SK-N-SH (cell line): ENCODE measurements at regions not wholly inside any gene's neighbourhood (a gene's known extent, or its start where the extent isn't known, plus 50 kb on each side); places are given as distances from the start of the nearest gene placed in this dataset.

Experiments used
- CTCF ChIA-PET: fragments of 300-600, 350-600 bp; formaldehyde crosslinking; extraction: SDS; loops from one replicate; lab custom pipeline; 2021; lab: Yijun Ruan, JAX
- POLR2A ChIA-PET: fragments of 350-600 bp; sonication (Branson Sonifier 250); formaldehyde crosslinking; extraction: SDS; loops from one replicate; lab custom pipeline; 2020; ENCODE audit warnings: antibody characterized with exemption, inconsistent platforms; lab: Yijun Ruan, JAX
- DNase-seq: peaks from one replicate; pipeline ENCODE4 v3.0.0; 2012
- H2AFZ ChIP-seq: fragments of 200-600 bp; sonication (generic); 2 replicates; pipeline ENCODE4 v1.8.1; 2016; ENCODE audit warnings: antibody characterized with exemption, mild to moderate bottlenecking, low read depth
- H3F3A ChIP-seq: fragments of 200-600 bp; sonication (generic); replicated peaks from 2 replicates; pipeline ENCODE3; 2016; ENCODE audit warnings: antibody characterized with exemption, mild to moderate bottlenecking; ENCODE audit not compliant: insufficient read depth
- H3K27ac ChIP-seq, 2 experiments: fragments of 200-500 bp in 1 of 2; fragments of 200-600 bp in 1 of 2; sonication (Bioruptor generic) in 1 of 2; sonication (generic), shearing (Covaris generic) in 1 of 2; 2 replicates each; pipeline versions ENCODE4 v1.5.1 to v1.6.1; 2014 to 2016; ENCODE audit warnings: low read depth in 2 of 2, inconsistent platforms in 1 of 2, low read length in 1 of 2, mild to moderate bottlenecking in 1 of 2, mixed read lengths in 1 of 2
- H3K27me3 ChIP-seq: fragments of 200-600 bp; sonication (generic), shearing (Covaris generic); 2 replicates; pipeline ENCODE4 v1.6.1; 2016; ENCODE audit warnings: mixed run types; ENCODE audit not compliant: insufficient read depth
- H3K36me3 ChIP-seq, 2 experiments: fragments of 200-500 bp in 1 of 2; fragments of 200-600 bp in 1 of 2; sonication (Bioruptor generic) in 1 of 2; sonication (generic) in 1 of 2; replicated peaks in 1 of 2; 2 replicates each; pipeline versions ENCODE3 to v1.5.1; 2014 to 2016; ENCODE audit warnings: low read length in 1 of 2, mild to moderate bottlenecking in 1 of 2; ENCODE audit not compliant: insufficient read depth in 2 of 2, control insufficient read depth in 1 of 2
- H3K4me1 ChIP-seq, 2 experiments: fragments of 200-500 bp in 1 of 2; fragments of 200-600 bp in 1 of 2; sonication (Bioruptor generic) in 1 of 2; sonication (generic), shearing (Covaris generic) in 1 of 2; 2 replicates each; pipeline versions ENCODE4 v1.5.1 to v1.6.1; 2014 to 2016; ENCODE audit warnings: low read depth in 1 of 2, low read length in 1 of 2, mixed run types in 1 of 2; ENCODE audit not compliant: insufficient read depth in 2 of 2, control insufficient read depth in 1 of 2
- H3K4me2 ChIP-seq: fragments of 200-600 bp; sonication (generic), shearing (Covaris generic); 2 replicates; pipeline ENCODE4 v1.6.1; 2017; ENCODE audit warnings: mixed run types
- H3K4me3 ChIP-seq, 2 experiments: fragments of 200-500 bp in 1 of 2; fragments of 200-600 bp in 1 of 2; sonication (Bioruptor generic) in 1 of 2; sonication (generic), shearing (Covaris generic) in 1 of 2; 2 replicates each; pipeline versions ENCODE4 v1.5.1 to v1.8.1; 2014 to 2016; ENCODE audit warnings: low read depth in 2 of 2, inconsistent platforms in 1 of 2, low read length in 1 of 2, mild to moderate bottlenecking in 1 of 2, mixed read lengths in 1 of 2, moderate library complexity in 1 of 2
- H3K79me2 ChIP-seq: fragments of 200-600 bp; sonication (generic); 2 replicates; pipeline ENCODE4 v1.8.1; 2017; ENCODE audit warnings: mild to moderate bottlenecking; ENCODE audit not compliant: insufficient read depth
- H3K9ac ChIP-seq: fragments of 200-600 bp; sonication (generic); 2 replicates; pipeline ENCODE4 v1.6.1; 2017; ENCODE audit warnings: mixed run types
- H3K9me2 ChIP-seq: fragments of 200-600 bp; sonication (generic); 2 replicates; pipeline ENCODE4 v1.6.1; 2017; ENCODE audit warnings: mixed run types
- H3K9me3 ChIP-seq: fragments of 200-600 bp; sonication (generic); 2 replicates; pipeline ENCODE4 v1.6.1; 2017; ENCODE audit warnings: mixed run types, mild to moderate bottlenecking, moderate library complexity
- H4K20me1 ChIP-seq: fragments of 200-600 bp; sonication (generic); 2 replicates; pipeline ENCODE4 v1.6.1; 2017; ENCODE audit warnings: mild to moderate bottlenecking, mixed run types; ENCODE audit not compliant: insufficient read depth
- CTCF ChIP-seq: fragments of 200-600 bp; sonication (generic); IDR thresholded peaks from 2 replicates; pipeline ENCODE4 v1.6.1; 2017; ENCODE audit warnings: antibody characterized with exemption, mild to moderate bottlenecking, moderate library complexity
- EZH2phosphoT487 ChIP-seq: fragments of 200-600 bp; sonication (generic); IDR thresholded peaks from 2 replicates; pipeline ENCODE4 v1.6.1; 2017; ENCODE audit warnings: low read depth, mixed run types, mild to moderate bottlenecking, antibody characterized with exemption, moderate library complexity, borderline replicate concordance
- FOXM1 ChIP-seq: IDR thresholded peaks from 2 replicates; pipeline ENCODE4 v1.4.0; 2012; ENCODE audit warnings: low read depth, mild to moderate bottlenecking
- GABPA ChIP-seq: IDR thresholded peaks from 2 replicates; pipeline ENCODE4 v1.4.0; 2012; ENCODE audit warnings: low read depth, mild to moderate bottlenecking
- GATA2 ChIP-seq: sonication (generic); formaldehyde crosslinking; IDR thresholded peaks from 2 replicates; pipeline ENCODE4 v1.5.0; 2020; ENCODE audit warnings: mild to moderate bottlenecking, missing genetic modification reagents
- JUND ChIP-seq: IDR thresholded peaks from 2 replicates; pipeline ENCODE4 v1.4.0; 2012
- MAX ChIP-seq: IDR thresholded peaks from 2 replicates; pipeline ENCODE4 v1.4.0; 2012; ENCODE audit warnings: low read depth
- NFIC ChIP-seq: IDR thresholded peaks from 2 replicates; pipeline ENCODE4 v1.4.0; 2012; ENCODE audit warnings: borderline replicate concordance
- NRF1 ChIP-seq: IDR thresholded peaks from 2 replicates; pipeline ENCODE4 v1.6.1; 2012; ENCODE audit warnings: low read depth, mild to moderate bottlenecking, low read length
- POLR2AphosphoS5 ChIP-seq: IDR thresholded peaks from 2 replicates; pipeline ENCODE4 v1.6.1; 2012; ENCODE audit warnings: low read depth, low read length
- RFX5 ChIP-seq: IDR thresholded peaks from 2 replicates; pipeline ENCODE4 v1.6.1; 2012; ENCODE audit warnings: mild to moderate bottlenecking, improper control_type of control experiment, low read length
- SIN3A ChIP-seq: IDR thresholded peaks from 2 replicates; pipeline ENCODE4 v1.6.1; 2012; ENCODE audit warnings: low read depth, mild to moderate bottlenecking, low read length, moderate library complexity, borderline replicate concordance
- SMC3 ChIP-seq: IDR thresholded peaks from 2 replicates; pipeline ENCODE4 v1.6.1; 2012; ENCODE audit warnings: low read depth, low read length, improper control_type of control experiment
- TCF12 ChIP-seq: IDR thresholded peaks from 2 replicates; pipeline ENCODE4 v1.4.0; 2012
- USF1 ChIP-seq: IDR thresholded peaks from 2 replicates; pipeline ENCODE4 v1.4.0; 2012; ENCODE audit warnings: low read depth, borderline replicate concordance
- YY1 ChIP-seq: IDR thresholded peaks from 2 replicates; pipeline ENCODE4 v1.4.0; 2012; ENCODE audit warnings: low read depth, mild to moderate bottlenecking
- WGBS: methylation state at CpG from one replicate; pipeline ENCODE4 v1.1.6; 2017; ENCODE audit warnings: low lambda C conversion rate; 5-methylcytosine and 5-hydroxymethylcytosine counted together

GRCh38 chr3:59631482-59631881, 581.7 kb upstream of the CFAP20DC start:
- Histone ChIP-seq H3K9ac (no peak overlapping the region), H3K9me2 (no peaks in the 10 kb centered on the region), H3K4me1 (peaks cover 0 to 7% of the 10 kb centered on the region in 2 experiments; a peak in 1 of 4 replicates), H2AFZ (no peak overlapping the region), H3K27ac (no peak overlapping the region), H4K20me1 (no peaks in the 10 kb centered on the region), H3F3A (no peaks in the 10 kb centered on the region), H3K27me3 (no peaks in the 10 kb centered on the region), H3K9me3 (no peaks in the 10 kb centered on the region), H3K79me2 (no peaks in the 10 kb centered on the region), H3K36me3 (no peaks in the 10 kb centered on the region), H3K4me2 (no peak overlapping the region), H3K4me3 (no peak overlapping the region)
- no peak for TF ChIP-seq NFIC
- WGBS = 56% methylated on average over 2 of the region's 2 CpGs
- CTCF ChIA-PET = no interaction called here
- POLR2A ChIA-PET = no interaction called here
- DNase-seq = no peak

- no peak for DNase-seq
- no peak overlapping the region for H3K9ac ChIP-seq
- 47% methylated on average over 3 of the region's 3 CpGs for WGBS
- no peaks in the 10 kb centered on the region for H3K27me3 ChIP-seq
- H3K4me3 ChIP-seq = no peak overlapping the region
- ChIA-PET CTCF (interaction anchor here (0.7 to 1.2 kb wide), 3 partner anchors 19 to 41 kb away, joined by 3 to 4 read pairs (median 3); no protein-coding TSS in a partner anchor), POLR2A (no interaction called here)
- no peaks in the 10 kb centered on the region for H3K36me3 ChIP-seq
- no peaks in the 10 kb centered on the region for H3K9me3 ChIP-seq
- H4K20me1 ChIP-seq = no peaks in the 10 kb centered on the region
- no peaks in the 10 kb centered on the region for H3F3A ChIP-seq
- TF ChIP-seq MAX (no peak), CTCF (no peak), FOXM1 (no peak), SIN3A (no peak), USF1 (no peak), EZH2phosphoT487 (no peak), RFX5 (no peak), SMC3 (no peak), GATA2 (CRISPR knock-in tag) (no peak), GABPA (no peak), POLR2AphosphoS5 (no peak), JUND (no peak), TCF12 (no peak), NFIC (no peak), NRF1 (no peak), YY1 (no peak)
- H3K4me2 ChIP-seq = no peak overlapping the region
- no peaks in the 10 kb centered on the region for H3K9me2 ChIP-seq
- H3K4me1 ChIP-seq = no peaks in the 10 kb centered on the region
- H3K79me2 ChIP-seq = no peaks in the 10 kb centered on the region
- H2AFZ ChIP-seq = no peak overlapping the region
- H3K27ac ChIP-seq = no peak overlapping the region
These were observed 571.2 kb upstream of the CFAP20DC start for GRCh38 chr3:59621037-59621436.
